ENCODE measurements at regions not wholly inside any gene's neighbourhood (a gene's known extent, or its start where the extent isn't known, plus 50 kb on each side); places are given as distances from the start of the nearest gene placed in this dataset.
A peak's percentile ranks its signal among the peaks of the same experiment; 100 is the strongest.

DNA sequence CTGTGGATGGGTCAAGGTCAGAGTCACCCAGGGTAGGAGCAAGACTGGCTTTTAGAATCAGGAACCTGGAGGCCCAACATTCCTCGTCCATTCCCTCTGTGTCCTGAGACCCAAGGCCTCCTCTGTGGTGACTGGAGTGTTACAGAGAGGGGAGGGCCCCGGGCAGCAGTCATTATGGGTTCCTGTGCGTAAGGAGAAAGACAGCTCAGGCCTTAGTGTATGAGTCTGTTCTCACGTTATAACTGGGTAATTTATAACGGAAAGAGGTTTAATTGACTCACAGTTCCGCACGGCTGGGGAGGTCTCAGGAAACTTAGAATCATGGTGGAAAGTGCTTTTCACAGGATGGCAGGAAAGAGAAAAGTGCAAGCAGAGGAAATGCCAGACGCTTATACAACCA, 422.3 kb downstream of the TCERG1L start:
- Mint-ChIP-seq H3K27ac (peak overlapping the region; percentile 18), H3K27me3 (ENCODE audit: low read depth) (no peaks in the 10 kb centered on the region), H3K4me1 (ENCODE audit: low read depth) (no peaks in the 10 kb centered on the region), H3K36me3 (ENCODE audit: low read depth) (no peaks in the 10 kb centered on the region), H3K9me3 (no peaks in the 10 kb centered on the region), H3K4me3 (ENCODE audit: low read depth) (no peak overlapping the region)
- intact Hi-C loops (cut with micrococcal nuclease): no loop called here
- no peak for DNase-seq (ENCODE audit: low spot score)

DNA sequence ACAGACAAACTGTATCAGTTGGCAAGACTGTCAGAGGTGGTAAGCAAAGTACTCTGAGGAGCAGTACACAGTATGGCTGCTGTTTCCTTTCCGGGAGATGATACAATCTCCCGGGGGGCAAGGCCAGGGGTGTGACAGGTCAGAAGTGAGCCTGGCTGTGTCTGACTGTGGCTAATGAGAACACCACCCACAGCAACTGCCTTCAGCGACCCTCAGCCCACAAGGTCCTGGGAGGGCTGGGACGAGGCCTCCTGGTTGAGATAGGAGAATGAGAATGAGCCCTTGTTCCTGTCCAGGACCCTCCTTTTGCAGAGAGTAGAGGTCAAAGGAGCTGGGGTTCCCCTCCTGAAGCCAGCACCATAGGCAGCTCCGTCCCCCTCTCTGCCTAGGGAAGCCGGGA, 421.7 kb downstream of the TCERG1L start:
- Mint-ChIP-seq H3K4me1 (ENCODE audit: low read depth) (no peaks in the 10 kb centered on the region), H3K27me3 (ENCODE audit: low read depth) (no peaks in the 10 kb centered on the region), H3K4me3 (ENCODE audit: low read depth) (no peak overlapping the region), H3K9me3 (no peaks in the 10 kb centered on the region), H3K36me3 (ENCODE audit: low read depth) (no peaks in the 10 kb centered on the region), H3K27ac (peak overlapping the region; percentile 18)
- intact Hi-C loops (cut with micrococcal nuclease): no loop called here
- no peak for DNase-seq (ENCODE audit: low spot score)

DNA sequence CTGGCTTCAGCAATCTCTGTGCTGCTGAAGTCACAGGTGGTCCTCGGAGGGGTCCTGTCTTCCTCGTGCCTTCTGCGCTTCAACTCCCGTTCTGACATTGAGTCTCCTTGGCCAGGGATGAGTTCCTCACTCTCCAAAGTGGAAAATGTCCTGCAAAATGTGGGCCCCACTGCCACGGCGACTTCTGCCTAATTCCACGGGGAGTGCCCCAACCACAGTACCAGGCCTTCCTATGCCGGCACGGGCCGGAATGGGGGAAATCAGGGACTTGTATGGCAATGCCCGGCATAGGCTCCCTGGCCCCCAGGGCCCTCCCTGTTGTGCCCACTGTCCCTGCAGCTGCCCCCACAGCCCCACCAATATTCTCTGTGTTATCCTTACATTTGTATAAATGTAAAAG, 420.5 kb downstream of the TCERG1L start:
- H3K27ac Mint-ChIP-seq: no peak overlapping the region
- DNase-seq (ENCODE audit: low spot score): no peak

DNA sequence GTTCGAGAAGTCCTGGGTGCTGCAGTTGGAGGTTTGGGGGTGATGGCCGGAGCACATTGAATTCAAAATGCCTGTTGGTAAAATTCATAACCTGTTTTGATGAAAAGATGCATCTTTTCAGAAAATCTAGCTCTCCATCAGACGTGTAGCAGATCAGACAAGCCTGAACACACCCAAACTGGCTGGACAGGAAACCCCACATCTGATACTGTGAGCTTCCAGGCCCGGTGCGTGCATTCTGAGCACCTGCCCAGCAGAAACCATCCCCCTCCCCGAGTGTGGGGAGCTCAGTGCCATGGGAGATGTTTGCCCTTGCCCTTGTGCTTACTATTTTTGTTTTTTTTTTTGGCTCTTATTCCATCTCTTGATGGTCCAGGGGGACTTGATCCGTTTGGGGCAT, 417.1 kb downstream of the TCERG1L start:
- no peak for DNase-seq (ENCODE audit: low spot score)
- intact Hi-C loops (cut with micrococcal nuclease): no loop called here
- Mint-ChIP-seq H3K27ac (no peak overlapping the region), H3K4me1 (ENCODE audit: low read depth) (no peaks in the 10 kb centered on the region), H3K4me3 (ENCODE audit: low read depth) (no peak overlapping the region), H3K9me3 (no peaks in the 10 kb centered on the region), H3K36me3 (ENCODE audit: low read depth) (no peaks in the 10 kb centered on the region), H3K27me3 (ENCODE audit: low read depth) (no peaks in the 10 kb centered on the region)

More for the DNA sequence above, 420.5 kb downstream of the TCERG1L start:
- Mint-ChIP-seq H3K4me1 (ENCODE audit: low read depth) (no peaks in the 10 kb centered on the region), H3K27me3 (ENCODE audit: low read depth) (no peaks in the 10 kb centered on the region), H3K9me3 (no peaks in the 10 kb centered on the region), H3K36me3 (ENCODE audit: low read depth) (no peaks in the 10 kb centered on the region), H3K4me3 (ENCODE audit: low read depth) (no peak overlapping the region)
- intact Hi-C loops (cut with micrococcal nuclease): no loop called here

DNA sequence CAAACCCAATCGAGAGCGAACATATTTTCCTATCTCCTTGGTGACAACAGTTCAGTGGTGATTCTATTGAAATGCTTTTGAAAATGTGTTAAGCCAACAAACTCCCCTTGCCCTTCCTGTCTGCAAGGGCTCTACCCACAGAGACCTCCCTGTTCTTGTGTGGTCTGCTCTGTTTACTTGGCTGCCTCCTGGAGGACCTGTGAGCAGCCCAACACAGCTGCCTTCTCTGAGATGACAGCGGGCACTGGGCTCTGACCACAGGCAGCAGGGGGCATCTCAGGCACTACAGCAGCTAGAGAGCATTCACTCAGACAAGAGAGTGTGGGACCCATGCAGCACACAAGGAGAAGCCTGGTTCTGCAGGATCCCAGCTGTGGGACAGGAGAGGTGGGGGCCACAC, 416.4 kb downstream of the TCERG1L start:
- Mint-ChIP-seq H3K27me3 (ENCODE audit: low read depth) (no peaks in the 10 kb centered on the region), H3K4me3 (ENCODE audit: low read depth) (no peak overlapping the region)
- DNase-seq (ENCODE audit: low spot score): no peak

DNA sequence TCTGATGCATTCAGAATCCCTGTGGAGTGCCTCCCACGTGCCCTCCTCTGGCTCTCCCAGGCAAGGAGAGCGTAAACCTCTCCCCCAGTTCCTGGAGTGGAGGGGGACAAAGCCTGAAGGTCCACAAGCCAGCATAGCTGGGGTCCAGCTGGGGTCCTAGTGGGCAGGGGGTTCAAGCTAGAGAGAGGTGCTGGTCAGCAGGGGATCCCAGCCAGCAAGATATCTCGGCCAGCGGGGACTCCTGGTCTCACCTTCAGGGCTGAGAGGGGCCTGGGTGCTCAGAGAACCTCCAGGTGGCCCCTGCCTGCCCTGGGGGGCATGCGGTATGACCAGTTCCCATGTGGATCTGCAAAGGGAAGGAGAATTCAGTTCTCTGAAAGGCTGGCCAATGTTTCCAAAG, 413.7 kb downstream of the TCERG1L start:
- Mint-ChIP-seq H3K4me1 (ENCODE audit: low read depth) (no peaks in the 10 kb centered on the region), H3K4me3 (ENCODE audit: low read depth) (no peak overlapping the region), H3K27me3 (ENCODE audit: low read depth) (no peaks in the 10 kb centered on the region), H3K36me3 (ENCODE audit: low read depth) (no peaks in the 10 kb centered on the region), H3K27ac (no peak overlapping the region), H3K9me3 (no peaks in the 10 kb centered on the region)
- intact Hi-C loops (cut with micrococcal nuclease): no loop called here
- DNase-seq (ENCODE audit: low spot score): no peak

More for the DNA sequence above, 416.4 kb downstream of the TCERG1L start:
- Mint-ChIP-seq H3K9me3 (no peaks in the 10 kb centered on the region), H3K36me3 (ENCODE audit: low read depth) (no peaks in the 10 kb centered on the region), H3K4me1 (ENCODE audit: low read depth) (no peaks in the 10 kb centered on the region), H3K27ac (no peak overlapping the region)
- intact Hi-C loops (cut with micrococcal nuclease): no loop called here

DNA sequence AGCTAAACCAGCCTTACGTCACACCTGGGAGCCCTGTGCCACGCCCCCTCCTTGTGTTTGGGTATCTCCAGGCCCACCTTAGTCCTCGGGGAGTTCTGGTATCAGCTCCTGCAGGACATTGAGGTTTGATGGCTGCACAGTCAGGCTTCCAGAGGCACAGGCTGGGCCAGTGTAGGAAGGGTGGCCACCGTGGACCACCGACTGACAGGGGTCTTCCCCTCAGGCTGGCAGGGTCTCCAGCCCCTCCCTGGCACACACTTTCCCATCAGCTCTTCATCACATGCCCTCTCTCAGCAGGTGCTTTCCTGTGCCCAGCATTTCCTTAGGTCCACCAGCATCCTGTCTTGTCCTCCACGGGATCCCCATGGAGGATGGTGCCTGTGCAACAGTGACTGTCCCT, 413.1 kb downstream of the TCERG1L start:
- no peak overlapping the region for H3K4me3 Mint-ChIP-seq (ENCODE audit: low read depth)
- no peaks in the 10 kb centered on the region for H3K27me3 Mint-ChIP-seq (ENCODE audit: low read depth)
- no peaks in the 10 kb centered on the region for H3K4me1 Mint-ChIP-seq (ENCODE audit: low read depth)
- DNase-seq (ENCODE audit: low spot score): no peak
- no peaks in the 10 kb centered on the region for H3K36me3 Mint-ChIP-seq (ENCODE audit: low read depth)
- intact Hi-C loops (cut with micrococcal nuclease): no loop called here
- no peak overlapping the region for H3K27ac Mint-ChIP-seq
- no peaks in the 10 kb centered on the region for H3K9me3 Mint-ChIP-seq

DNA sequence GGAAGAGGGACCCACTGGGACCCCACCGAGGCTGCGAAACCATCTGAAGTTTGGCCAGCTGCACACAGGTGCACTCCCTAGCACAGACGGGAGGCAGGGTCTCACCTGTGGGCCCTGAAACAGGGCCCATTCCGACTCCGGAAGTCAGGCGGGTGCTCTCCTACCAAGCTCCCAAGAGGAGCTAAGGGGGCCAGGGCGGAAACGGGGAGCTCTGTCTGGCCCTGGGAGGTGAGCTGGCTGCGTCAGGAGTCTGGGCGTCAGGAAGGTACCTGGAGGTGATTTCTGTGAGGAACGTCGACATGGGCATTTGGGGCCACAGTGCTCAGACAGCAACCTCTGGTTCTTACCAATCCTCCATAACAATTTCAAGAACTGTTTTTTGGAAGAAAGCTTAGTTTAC, 411.7 kb downstream of the TCERG1L start:
- Mint-ChIP-seq H3K4me1 (ENCODE audit: low read depth) (no peaks in the 10 kb centered on the region), H3K27me3 (ENCODE audit: low read depth) (no peaks in the 10 kb centered on the region), H3K4me3 (ENCODE audit: low read depth) (no peak overlapping the region), H3K36me3 (ENCODE audit: low read depth) (no peaks in the 10 kb centered on the region), H3K27ac (no peak overlapping the region), H3K9me3 (no peaks in the 10 kb centered on the region)
- intact Hi-C loops (cut with micrococcal nuclease): no loop called here
- no peak for DNase-seq (ENCODE audit: low spot score)

DNA sequence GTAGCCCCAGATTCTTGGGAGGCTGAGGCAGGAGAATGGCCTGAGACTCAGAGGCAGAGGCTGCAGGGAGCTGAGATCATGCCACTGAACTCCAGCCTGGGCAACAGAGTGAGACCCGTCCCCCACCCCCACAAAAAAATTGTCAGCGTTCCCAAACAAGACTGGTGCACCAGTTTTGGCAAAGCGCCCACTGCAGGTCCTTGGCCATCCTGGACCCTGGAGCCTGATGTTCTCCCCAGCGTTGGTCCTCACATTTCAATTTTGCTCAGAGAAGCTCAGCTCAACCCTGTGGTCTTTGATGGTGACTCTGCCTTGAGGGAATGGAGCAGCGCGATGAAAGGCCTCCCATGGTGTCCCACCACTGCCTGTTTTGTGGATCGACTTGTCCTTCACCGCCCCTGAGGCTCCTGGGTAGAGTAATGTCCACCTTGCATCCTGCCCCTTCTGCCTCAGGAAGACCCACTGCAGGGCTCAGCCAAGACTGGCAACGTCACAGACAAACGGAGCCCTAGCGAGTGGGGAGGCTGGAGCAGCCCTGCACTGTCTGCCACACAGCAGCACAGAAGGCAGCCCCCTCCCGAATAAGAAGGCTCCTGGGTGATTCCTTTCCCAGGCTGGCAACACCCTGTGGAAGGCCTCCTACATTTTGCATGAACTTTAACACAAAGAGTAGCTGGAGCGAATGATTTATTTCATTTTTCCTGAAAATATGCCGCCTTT, 410.9 kb downstream of the TCERG1L start:
- no peaks in the 10 kb centered on the region for H3K36me3 Mint-ChIP-seq (ENCODE audit: low read depth)
- no peak for DNase-seq (ENCODE audit: low spot score)
- H3K9me3 Mint-ChIP-seq: no peaks in the 10 kb centered on the region
- no peak overlapping the region for H3K27ac Mint-ChIP-seq
- no peaks in the 10 kb centered on the region for H3K27me3 Mint-ChIP-seq (ENCODE audit: low read depth)
- no peaks in the 10 kb centered on the region for H3K4me1 Mint-ChIP-seq (ENCODE audit: low read depth)
- no peak overlapping the region for H3K4me3 Mint-ChIP-seq (ENCODE audit: low read depth)
- intact Hi-C loops (cut with micrococcal nuclease): no loop called here

DNA sequence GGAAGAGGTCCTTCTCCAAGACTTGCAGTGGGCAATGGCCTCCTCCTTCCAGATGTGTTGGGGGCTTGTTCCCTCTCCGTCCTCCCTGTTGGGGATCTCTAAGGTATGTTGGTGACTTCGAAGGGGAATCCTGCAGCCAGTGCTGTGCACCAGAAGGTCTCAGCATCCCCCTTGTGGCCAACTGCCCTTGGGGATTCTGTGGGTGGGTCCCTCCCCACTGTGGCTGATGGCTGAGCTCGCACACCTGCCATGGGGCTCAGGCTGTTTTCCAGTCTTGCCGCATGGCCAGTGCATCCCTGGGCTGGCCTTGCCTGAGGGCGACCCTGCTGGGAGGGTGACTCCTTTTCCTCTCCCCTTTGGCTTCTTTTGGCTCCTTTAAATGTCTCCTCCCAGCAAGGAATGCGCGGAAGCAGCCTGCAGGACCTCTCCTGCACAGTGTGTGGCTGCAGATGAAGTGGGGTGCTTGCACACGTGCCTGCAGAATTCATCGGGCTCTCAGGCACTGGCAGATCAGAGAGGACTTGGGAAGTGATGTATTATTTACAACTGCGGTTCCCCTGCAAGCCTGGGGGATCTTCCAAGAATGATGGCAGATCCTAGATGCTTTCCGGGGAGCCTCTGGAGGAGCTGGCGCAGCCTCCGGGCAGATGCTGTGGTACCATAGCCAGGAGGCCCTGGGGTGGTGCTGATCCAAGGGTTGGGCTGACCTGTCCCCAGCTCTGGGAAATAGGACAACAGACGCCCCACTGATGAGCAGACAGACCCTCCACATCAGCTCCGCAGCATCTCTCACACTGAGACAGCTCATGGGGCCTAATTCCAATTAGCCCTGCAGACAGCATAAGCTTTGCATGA, 410.0 kb downstream of the TCERG1L start:
- intact Hi-C loops (cut with micrococcal nuclease): no loop called here
- Mint-ChIP-seq H3K9me3 (no peaks in the 10 kb centered on the region), H3K27ac (no peak overlapping the region), H3K36me3 (ENCODE audit: low read depth) (no peaks in the 10 kb centered on the region), H3K27me3 (ENCODE audit: low read depth) (no peaks in the 10 kb centered on the region), H3K4me1 (ENCODE audit: low read depth) (no peaks in the 10 kb centered on the region), H3K4me3 (ENCODE audit: low read depth) (no peak overlapping the region)
- DNase-seq (ENCODE audit: low spot score): no peak

DNA sequence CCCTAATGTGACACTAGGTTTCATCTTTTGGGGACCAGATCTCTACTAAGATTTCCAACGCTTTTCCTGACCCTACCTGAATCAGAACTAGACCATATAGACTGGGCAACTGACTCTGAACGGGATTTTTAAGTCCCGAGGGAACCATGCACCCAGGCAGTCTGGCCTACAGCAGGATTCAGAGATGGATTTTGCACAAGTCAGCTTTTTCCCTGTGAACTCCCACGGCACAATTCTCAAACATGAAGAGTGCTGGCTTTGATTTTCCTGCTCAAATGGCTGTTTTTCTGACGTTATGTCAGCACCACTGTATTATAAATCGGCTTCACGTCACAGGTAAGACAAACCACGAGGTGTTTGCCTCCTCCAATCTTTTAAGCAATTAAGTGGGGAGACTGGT, 409.1 kb downstream of the TCERG1L start:
- no peaks in the 10 kb centered on the region for H3K4me1 Mint-ChIP-seq (ENCODE audit: low read depth)
- intact Hi-C loops (cut with micrococcal nuclease): no loop called here
- no peak overlapping the region for H3K4me3 Mint-ChIP-seq (ENCODE audit: low read depth)

DNA sequence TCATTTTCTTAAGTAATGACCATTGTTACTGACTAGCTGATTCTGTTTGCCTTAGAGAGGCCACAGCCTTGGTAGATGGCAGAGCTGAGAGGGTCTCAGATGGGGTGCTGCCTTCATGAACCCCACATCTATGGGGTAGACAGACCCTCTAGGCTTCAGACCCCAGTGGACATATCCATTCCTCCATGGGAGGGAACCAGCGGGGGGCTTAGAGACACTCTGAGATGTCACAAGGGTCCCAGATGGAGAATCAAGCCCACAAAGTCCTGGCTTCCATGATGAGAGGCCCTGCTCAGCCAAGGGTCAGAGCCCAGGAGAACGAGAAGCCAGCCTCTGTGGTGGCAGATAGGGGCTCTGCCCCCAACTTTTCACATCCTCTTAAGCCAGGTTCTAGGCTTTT, 408.6 kb downstream of the TCERG1L start:
- H3K27me3 Mint-ChIP-seq (ENCODE audit: low read depth): no peaks in the 10 kb centered on the region
- no peak overlapping the region for H3K27ac Mint-ChIP-seq
- DNase-seq (ENCODE audit: low spot score): no peak
- H3K9me3 Mint-ChIP-seq: no peaks in the 10 kb centered on the region
- intact Hi-C loops (cut with micrococcal nuclease): no loop called here
- no peaks in the 10 kb centered on the region for H3K4me1 Mint-ChIP-seq (ENCODE audit: low read depth)
- H3K4me3 Mint-ChIP-seq (ENCODE audit: low read depth): no peak overlapping the region
- H3K36me3 Mint-ChIP-seq (ENCODE audit: low read depth): no peaks in the 10 kb centered on the region

More for the DNA sequence above, 409.1 kb downstream of the TCERG1L start:
- no peaks in the 10 kb centered on the region for H3K9me3 Mint-ChIP-seq
- no peak for DNase-seq (ENCODE audit: low spot score)
- H3K27ac Mint-ChIP-seq: no peak overlapping the region
- no peaks in the 10 kb centered on the region for H3K27me3 Mint-ChIP-seq (ENCODE audit: low read depth)
- no peaks in the 10 kb centered on the region for H3K36me3 Mint-ChIP-seq (ENCODE audit: low read depth)

DNA sequence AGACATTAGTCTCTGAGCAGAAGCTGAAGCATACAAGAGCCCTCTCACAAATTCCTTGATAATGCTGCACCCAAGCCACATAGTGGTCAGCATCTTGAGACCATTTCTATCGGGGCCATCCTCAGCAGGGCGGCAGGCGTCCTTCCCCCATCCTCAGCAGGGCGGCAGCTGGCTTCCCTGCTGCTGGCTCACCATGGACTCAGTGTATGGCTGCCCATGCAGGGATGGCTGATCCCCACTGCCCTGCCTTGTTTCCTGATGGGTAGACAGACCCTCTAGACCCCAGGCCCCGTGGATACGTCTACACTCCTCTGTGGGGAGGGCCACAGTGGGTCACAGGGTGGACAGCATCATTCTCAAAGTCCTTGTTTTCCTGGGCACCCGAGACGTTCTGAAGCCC, 406.8 kb downstream of the TCERG1L start:
- Mint-ChIP-seq H3K27me3 (ENCODE audit: low read depth) (no peaks in the 10 kb centered on the region), H3K27ac (no peak overlapping the region), H3K4me3 (ENCODE audit: low read depth) (no peak overlapping the region), H3K36me3 (ENCODE audit: low read depth) (no peaks in the 10 kb centered on the region), H3K4me1 (ENCODE audit: low read depth) (no peaks in the 10 kb centered on the region), H3K9me3 (no peaks in the 10 kb centered on the region)
- intact Hi-C loops (cut with micrococcal nuclease): no loop called here
- no peak for DNase-seq (ENCODE audit: low spot score)
